ELF-1 (cell line): ENCODE measurements at regions not wholly inside any gene's neighbourhood (a gene's known extent, or its start where the extent isn't known, plus 50 kb on each side); places are given as distances from the start of the nearest gene placed in this dataset.

Experiments
- DNase-seq: peaks from one replicate; pipeline ENCODE4 v3.0.0-alpha.2; 2016; ENCODE audit warnings: low read depth, low spot score

DNA sequence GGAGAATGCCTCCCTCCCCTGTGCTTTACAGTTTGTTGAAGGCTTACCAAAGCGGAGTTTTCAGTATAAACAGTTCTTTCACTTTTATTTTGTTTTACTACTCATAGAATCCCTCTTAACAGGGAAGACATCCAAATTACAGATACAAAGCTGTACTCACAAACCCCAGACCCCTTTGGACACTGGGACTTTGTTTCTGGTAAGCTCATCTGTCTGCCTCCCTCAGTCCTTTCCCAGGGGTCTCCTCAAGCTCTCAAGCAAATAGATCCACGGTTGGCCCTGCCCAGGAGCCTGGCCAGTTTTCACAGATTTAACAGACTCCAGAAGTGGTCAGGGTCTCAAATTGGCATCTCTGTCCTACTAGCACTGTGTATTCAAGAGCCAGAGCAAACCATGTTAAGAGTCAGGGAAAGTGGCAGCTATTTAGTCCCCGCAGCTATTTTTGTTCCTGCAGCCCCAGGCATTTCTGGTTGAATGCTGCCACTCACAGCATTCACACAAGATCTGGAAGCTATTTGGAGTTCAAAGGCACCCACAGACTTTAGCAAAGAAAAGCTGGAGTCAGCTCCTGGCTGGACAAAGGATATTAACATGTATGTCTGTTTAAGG lies 54.2 kb downstream of the TMEM100 start:
- peak; percentile 59 for DNase-seq

DNA sequence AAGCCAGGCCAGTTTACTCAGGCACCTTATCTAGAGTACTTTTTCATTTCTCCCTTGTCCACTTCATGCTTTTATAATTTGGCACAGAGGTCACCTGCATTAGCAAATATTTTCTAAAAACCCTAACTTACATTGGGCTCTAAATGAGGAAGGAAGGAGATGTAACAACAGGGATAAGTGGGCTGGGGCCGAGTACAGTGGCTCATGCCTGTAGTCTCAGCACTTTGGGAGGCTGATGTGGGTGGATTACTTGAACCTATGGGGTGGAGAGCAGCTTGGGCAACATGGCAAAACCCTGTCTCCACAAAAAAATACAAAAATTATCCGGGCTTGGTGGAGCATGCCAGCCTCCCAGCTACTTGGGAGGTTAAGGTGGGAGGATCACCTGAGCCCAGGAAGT lies 55.9 kb downstream of the TMEM100 start:
- no peak for DNase-seq

DNA sequence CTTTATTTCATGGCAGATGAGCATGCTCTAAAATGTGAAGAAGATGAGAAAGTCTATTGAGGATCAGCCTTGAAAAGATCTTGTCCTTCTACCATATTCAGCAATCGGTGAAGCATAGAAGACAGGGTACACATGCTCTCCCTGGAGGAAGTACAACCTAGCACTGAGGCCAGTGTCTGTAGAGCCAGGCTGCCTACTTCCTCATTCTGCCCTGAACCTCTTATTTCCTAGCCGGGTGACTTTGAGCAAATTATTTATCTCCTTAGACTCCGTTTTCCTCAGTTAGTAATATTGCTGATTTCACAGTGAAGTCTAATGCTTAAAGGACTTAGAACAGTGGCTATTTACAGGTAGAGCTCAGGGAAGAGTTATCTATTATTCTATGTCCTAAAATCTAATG lies 58.4 kb downstream of the TMEM100 start:
- no peak for DNase-seq

DNA sequence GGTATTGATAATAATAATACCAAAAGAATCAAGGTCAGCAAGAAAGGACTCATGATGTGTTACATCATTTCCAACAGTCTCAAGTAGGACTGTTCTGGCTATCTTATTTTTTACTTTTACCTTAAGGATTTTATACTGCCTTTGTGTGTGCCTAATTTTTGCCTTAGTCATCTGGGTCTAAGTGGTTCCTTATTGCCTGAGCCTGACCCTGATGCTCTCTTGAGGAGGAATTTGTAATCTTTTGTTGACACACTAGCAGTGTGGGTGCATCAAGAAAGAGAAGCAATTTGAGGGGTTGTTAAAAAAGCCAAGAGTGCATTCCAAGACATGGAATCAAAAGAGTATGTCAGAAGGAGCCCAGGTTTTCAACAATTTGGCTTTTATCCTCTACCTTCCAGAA lies 59.3 kb downstream of the TMEM100 start:
- DNase-seq, result no peak

DNA sequence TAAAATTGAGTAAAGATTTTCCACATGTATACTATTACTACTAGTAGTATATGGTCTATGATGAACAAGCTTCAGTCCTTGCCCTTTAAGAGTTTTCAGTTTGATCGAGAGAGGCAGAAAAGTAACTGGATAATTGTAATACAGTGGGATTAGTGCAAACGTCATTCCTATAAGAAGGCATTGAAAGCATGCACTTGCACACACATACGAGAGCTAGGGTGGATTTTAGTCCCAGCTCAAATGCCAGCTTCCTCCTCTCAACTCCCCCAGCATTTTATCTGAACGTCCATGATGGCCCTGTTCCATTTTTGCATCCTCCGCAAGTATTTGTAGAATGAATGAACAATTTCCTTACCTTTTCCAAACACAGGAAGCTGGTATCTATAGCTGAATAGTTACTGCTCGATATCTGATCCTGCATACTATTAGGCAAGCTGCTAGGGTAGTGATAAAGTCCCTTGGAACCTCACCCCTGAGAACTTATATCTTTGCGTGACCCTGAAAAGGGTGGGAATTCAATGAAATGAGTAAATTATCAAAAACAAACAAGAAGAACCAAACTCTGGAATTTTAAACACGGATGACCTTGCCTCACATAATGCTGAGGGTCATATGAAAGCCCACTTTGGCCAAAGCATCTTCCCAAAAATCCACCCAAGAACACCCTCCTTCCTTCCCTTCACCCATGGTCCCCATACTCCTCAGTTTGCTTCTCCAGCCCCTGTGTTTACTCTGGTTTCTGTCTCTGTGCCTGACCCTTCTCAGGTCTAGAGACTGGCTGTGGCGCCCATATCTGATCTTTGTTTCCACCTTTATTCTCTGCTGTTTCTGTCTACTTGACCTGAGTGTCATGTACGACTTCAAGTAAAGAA lies 60.5 kb downstream of the TMEM100 start:
- no peak for DNase-seq

DNA sequence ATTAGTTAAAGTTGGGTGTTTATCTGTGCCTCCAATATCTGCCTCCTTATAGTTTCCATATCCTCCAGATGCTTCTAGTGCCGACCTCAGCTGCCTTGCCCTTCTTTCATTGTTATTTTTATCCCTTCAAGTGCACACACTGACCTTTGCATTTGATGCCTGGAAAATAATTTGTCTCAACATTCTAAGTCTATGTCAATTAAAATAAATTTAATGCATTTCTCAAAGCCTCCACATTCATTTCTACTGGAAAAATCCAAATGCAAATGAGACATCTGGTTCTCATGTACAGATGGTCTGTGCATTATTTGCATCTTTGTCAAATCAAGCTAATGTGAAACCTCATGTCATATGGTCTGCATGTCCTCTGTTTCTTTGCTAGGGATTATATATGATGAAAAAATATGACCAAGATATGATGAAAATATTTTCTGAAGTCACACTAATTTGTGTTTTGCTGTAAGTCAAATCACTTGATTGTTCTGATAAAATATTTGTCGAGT lies 61.4 kb downstream of the TMEM100 start:
- no peak for DNase-seq

DNA sequence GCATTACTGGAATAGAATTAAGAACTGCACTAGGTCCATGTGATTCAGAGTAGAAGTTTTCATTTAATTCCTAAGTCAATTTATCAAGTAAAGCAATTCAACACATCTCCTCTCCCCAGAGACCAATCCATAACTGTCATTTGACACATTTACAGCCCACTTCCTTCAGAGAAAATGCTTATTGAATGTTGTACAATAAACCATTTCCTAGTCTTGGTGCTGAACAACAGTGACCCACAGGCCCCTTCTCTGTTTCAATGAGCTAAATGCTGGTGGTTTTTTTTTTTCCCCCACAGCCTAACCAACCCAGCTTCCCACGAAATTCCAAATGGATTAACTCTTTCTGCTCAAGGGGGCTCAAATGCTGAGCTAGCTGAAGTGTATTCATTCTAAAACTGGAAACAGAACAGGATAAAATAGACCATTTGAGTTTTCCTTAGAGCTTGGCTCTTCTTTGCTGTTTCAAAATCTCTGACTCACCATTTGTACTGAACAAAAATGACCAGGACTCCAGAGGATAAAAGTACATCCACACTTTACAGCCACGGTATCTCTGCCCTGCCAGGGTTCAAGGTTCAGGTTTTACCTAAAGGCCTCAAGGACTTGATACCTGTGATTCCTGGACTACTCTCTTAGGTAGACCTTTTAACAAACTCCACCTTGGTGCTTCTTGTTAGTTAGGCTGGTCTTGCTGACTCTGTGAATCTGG lies 62.3 kb downstream of the TMEM100 start:
- no peak for DNase-seq

DNA sequence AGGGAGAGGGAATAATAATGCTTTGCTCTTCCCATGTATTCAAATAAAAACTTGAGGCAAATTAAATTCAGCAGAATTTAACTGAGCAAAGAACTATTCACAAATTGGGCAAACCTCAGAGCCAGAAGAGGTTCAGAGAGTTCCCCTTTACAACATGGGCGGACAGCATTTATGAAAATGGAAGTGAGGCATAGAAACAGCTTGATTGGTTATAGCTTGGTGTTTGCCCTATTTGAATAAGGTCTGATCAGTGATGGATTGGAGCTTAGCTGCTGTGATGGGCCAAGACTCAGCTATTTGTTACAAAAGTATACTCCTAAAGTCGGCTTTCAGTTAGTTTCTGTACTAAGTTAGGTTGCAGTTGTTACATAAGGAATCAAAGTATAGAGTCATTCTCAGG lies 63.0 kb downstream of the TMEM100 start:
- no peak for DNase-seq

DNA sequence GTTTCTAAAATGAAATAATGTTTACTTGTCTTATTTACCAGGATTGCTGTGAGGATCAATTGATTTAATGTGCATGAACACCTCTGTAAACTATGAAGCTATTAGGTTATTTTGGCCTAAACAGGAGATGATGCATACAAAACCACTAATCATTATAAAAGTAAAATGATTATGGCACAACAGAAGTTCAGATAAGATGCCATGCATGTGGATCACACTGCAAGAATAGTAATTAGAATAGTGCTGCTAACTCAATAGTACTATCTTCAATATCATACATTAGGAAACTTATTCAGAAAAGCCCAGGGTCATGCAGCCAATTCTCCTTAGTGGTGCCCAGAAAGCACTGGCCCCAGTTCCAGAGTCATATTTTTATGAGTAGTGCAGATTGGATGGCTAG lies 66.9 kb downstream of the TMEM100 start:
- no peak for DNase-seq

DNA sequence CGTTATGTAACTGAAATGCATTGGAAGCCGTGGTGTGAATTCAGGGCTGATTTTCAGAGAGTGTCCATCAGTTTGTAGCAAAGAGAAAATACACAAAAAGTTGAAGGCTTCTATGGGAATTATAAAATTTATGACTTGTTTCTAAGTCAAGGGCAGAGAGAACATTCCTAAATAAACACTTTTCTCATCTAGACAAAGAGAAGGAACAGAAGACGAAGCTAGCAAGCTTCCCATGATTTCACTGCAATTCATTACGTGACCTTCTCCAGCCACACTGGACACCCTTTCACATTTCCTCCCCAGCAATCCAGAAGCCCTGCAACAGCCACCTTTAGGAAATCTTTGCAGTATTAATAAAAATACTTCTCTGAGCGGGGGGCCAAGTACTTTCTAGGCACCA lies 67.8 kb downstream of the TMEM100 start:
- no peak for DNase-seq

DNA sequence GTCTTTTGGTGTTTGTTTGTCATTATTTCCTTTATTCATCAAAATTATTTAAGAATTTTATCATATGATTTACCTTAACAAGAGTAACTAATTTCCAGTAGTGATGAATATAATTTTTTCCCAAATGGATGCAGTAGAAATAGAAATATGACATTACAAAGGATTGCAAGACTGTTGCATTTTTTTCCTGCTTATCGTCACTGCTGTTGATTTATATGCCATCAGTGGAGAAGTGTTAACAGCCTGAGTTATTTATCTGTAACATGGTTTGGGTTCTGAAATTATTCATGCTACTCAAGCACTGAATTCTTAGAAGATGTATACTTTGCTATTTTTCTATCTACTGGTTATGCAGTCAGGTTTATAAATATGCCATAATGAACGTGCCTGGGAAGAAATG lies 68.6 kb downstream of the TMEM100 start:
- DNase-seq, result no peak

DNA sequence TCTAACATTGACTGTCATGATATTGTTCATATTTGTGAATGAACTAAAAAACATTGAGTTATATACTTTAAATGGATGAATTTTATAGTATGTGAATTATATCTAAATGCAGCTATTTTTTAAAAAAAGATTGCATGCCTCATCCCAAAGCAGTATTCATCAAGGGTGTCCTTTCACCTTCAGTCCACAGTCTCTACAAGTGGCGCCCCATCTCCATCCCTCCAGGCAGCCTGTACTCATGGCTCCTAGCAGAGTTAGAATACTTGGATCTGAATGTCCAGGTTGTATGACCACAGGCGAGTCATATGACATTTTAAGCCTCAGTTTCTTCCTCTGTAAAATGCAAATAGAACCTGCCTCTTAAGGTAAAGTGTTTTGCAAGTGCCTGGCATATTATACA lies 69.8 kb downstream of the TMEM100 start:
- DNase-seq, result no peak

DNA sequence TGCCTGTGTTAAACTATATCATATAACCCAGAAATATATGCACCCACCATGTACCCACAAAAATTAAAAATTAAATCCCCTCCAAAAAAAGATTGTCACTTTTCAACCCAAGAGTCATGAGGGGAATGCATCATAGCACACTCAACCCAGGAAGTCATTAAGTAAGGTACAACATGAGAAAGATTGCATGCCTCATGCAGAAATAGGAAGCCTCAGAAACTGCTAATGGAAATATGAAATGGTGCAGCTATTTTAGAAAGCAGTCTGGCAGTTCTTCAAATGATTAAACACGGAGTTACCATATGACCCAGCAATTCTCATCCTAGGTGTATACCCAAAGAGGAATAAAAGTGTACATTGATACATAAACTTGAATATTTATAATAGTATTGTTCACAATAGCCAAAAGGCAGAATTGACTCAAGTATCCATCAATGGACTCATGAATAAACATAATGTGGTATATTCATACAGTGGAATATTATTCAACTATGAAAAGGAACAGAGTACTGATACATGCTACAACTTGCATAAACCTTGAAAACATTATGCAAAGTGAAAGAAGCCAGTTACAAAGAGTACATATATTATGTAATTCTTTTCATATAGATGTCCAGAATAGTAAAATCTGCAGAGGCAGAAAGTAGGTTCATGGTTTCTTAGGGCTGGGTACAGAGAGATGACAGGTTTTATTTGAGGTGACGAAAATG lies 70.4 kb downstream of the TMEM100 start:
- DNase-seq, result no peak

DNA sequence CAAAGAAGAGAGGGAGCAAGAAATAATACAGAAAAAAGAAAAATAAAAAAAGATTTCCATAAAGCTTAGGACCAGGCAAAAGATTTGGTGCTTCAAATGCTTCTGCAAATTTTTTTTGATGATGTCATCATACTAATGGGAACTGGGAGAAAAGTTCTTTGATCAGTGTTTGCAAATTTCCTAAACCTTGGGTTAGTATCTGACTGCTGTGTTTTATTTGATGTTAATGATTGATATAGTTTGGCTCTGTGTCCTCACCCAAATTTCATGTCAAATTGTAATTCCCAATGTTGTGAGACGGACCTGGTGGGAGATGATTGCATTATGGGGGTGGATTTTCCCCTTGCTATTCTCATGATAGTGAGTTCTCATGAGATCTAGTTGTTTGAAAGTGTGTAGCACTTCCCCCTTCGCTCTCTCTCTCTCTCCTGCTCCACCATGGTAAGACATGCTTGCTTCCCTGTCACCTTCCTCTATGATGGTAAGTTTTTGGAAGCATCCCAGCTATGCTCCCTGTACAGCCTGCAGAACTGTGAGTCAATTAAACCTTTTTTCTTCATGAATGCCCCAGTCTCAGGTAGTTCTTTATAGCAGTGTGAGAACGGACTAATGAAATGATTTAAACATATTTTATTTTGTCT lies 72.6 kb downstream of the TMEM100 start:
- no peak for DNase-seq

DNA sequence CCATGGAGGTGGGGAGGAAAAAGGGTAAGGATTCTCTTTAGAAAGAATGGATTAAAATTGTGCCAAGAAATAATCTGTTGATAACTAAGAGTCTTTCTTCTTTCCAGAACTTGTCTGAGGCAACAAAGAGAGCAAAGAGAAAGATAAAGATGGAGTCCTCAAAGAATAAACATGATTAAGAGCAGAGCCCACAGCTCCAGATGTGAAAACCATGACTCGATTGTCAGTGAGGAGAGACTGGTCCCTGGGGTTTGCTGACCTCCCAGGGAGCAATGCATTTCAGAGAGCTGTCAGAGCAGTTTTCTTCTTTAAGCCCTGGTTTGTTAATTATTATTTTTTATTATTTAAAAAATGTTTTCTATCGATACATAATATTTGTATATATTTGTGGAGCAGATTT lies 74.6 kb downstream of the TMEM100 start:
- no peak for DNase-seq

DNA sequence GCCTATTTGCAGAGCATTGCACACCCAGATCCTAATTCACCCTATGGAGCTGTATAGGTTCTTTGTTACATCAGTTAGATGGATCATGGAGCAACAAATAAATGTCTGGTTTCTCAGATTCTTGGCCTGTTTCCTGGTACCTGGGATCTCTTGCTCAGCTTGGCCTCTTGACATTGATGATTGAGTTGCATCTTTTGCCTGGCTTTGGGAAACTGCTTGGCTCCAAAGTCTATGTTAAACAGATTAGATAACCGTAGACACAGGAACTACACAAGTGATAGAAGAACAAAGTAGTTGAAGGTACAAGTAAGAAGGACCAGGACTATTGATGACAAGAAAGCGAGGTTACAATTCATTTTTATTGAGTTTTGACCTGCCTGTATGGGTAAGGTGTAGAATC lies 77.3 kb downstream of the TMEM100 start:
- DNase-seq, result no peak

DNA sequence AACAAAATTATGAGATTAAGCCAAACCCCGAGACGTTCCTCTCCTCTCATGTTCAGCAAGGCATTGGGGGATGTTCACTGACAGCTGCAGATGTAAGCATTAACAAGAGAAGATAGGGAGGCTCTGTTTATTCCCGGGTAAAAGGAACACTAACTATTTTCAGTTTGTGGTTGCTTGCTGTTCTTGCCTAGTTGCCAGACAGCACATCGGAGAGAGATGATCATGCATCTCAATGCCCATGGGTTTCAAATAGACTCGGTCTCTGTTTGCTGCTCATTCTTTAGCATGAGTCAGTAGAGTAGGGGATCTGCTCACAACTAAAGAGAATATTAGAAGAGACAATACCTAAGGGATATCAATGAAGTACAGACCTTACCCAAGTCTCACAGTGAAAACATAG lies 78.3 kb downstream of the TMEM100 start:
- DNase-seq, result no peak

DNA sequence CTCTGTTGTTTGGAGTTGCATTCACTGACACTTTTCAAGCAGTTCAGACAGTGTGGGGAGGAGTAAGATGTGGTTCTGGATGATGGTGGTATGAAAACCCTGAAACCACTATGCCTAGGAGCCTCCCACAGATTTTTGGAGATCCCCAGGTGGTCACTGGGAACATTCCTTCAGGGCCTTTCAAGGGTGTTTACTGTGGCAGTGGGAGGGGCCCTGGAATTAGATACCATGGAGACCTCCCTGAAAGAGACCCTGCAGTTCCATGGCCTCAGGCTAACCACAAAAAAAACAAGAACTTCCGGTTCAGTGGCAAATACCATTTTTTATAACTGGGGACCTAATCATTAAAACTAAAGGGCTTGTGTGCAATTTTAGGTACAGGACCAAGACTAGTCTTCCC lies 79.9 kb downstream of the TMEM100 start:
- peak; percentile 82 for DNase-seq

DNA sequence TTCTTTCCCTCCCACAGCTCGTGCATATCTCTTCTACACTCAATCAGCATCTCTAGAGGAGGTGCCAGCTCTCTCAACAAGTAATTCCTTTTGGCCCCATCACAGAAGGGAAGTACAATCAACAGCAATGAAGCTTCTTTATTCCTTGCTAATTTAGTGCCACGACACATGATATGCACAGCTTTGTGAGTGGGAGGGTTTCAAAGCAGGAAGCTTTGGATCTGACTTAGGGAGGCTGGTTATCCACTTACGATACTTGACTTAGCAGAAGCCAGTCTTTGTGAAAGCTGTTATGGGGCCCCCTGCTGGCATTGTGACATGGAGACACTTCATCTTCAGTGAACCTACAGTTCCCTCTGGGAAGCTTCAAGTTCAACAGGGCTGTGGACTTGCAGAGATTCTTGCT lies 81.0 kb downstream of the TMEM100 start:
- peak; percentile 53 for DNase-seq

DNA sequence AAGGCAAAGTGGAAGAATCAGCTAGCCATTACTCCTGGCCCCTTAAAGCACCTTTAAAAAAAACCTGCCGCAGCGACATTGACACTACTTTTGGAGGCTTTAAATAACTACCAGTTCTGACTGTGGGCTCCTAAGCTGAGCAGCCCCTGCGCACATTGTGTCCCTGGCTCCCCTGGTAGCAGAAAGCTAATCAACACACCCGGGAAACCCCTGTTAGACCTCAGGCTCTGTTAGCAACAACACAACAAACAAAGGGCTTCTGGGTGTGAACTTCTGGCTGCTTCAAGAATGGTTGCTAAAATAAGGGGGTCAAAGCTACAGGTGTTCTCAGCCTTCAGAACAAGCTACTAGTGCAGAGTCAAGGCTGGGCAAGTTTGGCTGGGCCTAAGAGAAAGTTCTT lies 83.6 kb downstream of the TMEM100 start:
- peak; percentile 29 for DNase-seq

DNA sequence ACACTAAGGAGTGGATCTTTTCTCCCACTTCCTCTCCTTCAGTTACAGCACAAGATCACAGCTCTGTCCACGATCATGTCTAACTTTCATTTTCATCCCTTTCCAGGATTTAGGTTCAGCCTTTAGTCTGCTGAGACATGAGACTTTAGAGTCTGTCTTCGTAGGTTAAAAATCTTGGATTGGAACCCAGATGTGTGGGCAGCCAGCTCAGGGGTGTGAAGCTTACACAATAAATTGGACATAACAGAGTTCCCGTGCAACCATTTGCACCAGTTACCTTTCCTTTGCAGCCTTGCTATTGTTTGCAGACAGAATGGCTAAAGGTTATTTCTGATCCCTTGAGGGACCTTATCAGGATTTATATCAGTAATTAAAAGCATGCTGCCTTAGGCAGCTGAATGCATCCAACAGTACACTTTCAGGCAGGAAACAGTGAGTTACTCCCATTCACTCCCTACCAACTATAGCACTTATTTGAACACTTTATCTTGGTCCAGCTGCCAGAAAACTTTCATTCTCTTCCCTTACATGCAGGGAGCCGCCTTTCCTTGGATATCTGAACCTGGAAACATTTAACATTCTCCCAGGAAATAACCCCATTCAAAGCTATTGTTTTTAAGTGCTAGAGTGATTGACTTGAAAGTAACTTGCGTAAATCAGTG lies 87.3 kb downstream of the TMEM100 start:
- no peak for DNase-seq
